ENCODE measurements at regions not wholly inside any gene's neighbourhood (a gene's known extent, or its start where the extent isn't known, plus 50 kb on each side); places are given as distances from the start of the nearest gene placed in this dataset.

DNA sequence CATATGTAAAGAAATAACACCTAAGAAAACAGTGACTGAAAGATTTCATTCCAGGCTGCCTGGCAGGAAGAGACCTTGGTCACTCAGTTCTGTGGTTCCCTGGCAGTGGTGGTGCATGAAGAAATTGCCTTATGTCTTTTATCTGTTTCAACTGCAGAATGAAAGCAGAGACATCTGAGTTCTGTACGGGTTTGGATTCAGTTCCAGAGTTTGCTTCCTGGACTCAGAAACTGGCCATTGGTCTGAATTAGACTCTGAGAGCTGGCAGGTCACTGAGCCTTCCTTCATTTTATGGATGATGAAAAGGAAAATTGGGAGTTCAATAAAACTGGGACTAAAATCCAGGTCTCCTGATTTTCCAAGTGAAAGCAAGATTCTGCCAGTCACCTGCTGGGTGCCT, 428.9 kb upstream of the AUTS2 start:
- intact Hi-C loops (cut with DNase I), result no loop called here
- ATAC-seq (no peak), DNase-seq (no peak)
- H3K36me3 ChIP-seq, result no peaks in the 10 kb centered on the region
- no peaks in the 10 kb centered on the region for H3K9me3 ChIP-seq
- H3K4me3 ChIP-seq, result no peak overlapping the region
- no peaks in the 10 kb centered on the region for H3K27me3 ChIP-seq
- H3K27ac ChIP-seq, result no peak overlapping the region
- peaks cover 0 to 5% (median 0%) of the 10 kb centered on the region in 4 donors for H3K4me1 ChIP-seq
- no peak for TF ChIP-seq POLR2A (IDR thresholded peaks at IDR 0.05)
- TF ChIP-seq, protein P1, sequence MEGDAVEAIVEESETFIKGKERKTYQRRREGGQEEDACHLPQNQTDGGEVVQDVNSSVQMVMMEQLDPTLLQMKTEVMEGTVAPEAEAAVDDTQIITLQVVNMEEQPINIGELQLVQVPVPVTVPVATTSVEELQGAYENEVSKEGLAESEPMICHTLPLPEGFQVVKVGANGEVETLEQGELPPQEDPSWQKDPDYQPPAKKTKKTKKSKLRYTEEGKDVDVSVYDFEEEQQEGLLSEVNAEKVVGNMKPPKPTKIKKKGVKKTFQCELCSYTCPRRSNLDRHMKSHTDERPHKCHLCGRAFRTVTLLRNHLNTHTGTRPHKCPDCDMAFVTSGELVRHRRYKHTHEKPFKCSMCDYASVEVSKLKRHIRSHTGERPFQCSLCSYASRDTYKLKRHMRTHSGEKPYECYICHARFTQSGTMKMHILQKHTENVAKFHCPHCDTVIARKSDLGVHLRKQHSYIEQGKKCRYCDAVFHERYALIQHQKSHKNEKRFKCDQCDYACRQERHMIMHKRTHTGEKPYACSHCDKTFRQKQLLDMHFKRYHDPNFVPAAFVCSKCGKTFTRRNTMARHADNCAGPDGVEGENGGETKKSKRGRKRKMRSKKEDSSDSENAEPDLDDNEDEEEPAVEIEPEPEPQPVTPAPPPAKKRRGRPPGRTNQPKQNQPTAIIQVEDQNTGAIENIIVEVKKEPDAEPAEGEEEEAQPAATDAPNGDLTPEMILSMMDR (IDR thresholded peaks at IDR 0.05), result no peak
- 22% methylated on average over 1 of the region's 1 CpG for WGBS (ENCODE audit: insufficient coverage, low coverage, low lambda C conversion rate, missing lambda C conversion rate)

GRCh38 chr7:69172357-69173077, 425.8 kb upstream of the AUTS2 start:
- intact Hi-C loops (cut with DNase I), result no loop called here
- H3K27ac ChIP-seq, result no peak overlapping the region
- peak; percentile 54 to 75 (median 67) for ATAC-seq
- no peaks in the 10 kb centered on the region for H3K9me3 ChIP-seq
- WGBS (ENCODE audit: insufficient coverage, low coverage, low lambda C conversion rate, missing lambda C conversion rate), result 64% methylated on average over 9 of the region's 10 CpGs
- no peaks in the 10 kb centered on the region for H3K36me3 ChIP-seq
- no peak overlapping the region for H3K4me3 ChIP-seq
- no peak for TF ChIP-seq POLR2A (IDR thresholded peaks at IDR 0.05)
- TF ChIP-seq, protein P1 (IDR thresholded peaks at IDR 0.05), result no peak
- DNase-seq, result no peak
- H3K4me1 ChIP-seq, result peaks cover 0 to 5% (median 0%) of the 10 kb centered on the region in 4 donors
- no peaks in the 10 kb centered on the region for H3K27me3 ChIP-seq

GRCh38 chr7:69173341-69173740, 424.9 kb upstream of the AUTS2 start:
- Histone ChIP-seq H3K4me1 (peaks cover 0 to 5% (median 0%) of the 10 kb centered on the region in 4 donors), H3K27me3 (no peaks in the 10 kb centered on the region), H3K36me3 (no peaks in the 10 kb centered on the region), H3K27ac (no peak overlapping the region), H3K9me3 (no peaks in the 10 kb centered on the region), H3K4me3 (no peak overlapping the region)
- intact Hi-C loops (cut with DNase I), result no loop called here
- no peak for DNase-seq
- TF ChIP-seq, protein P1 (IDR thresholded peaks at IDR 0.05), result no peak
- TF ChIP-seq POLR2A (IDR thresholded peaks at IDR 0.05), result no peak
- 70% methylated on average over 4 of the region's 4 CpGs for WGBS (ENCODE audit: insufficient coverage, low coverage, low lambda C conversion rate, missing lambda C conversion rate)
- ATAC-seq, result no peak

- H3K4me1 ChIP-seq, result peaks cover 0 to 5% (median 0%) of the 10 kb centered on the region in 4 donors
- intact Hi-C loops (cut with DNase I), result no loop called here
- no peak overlapping the region for H3K27ac ChIP-seq
- H3K9me3 ChIP-seq, result no peaks in the 10 kb centered on the region
- no peaks in the 10 kb centered on the region for H3K36me3 ChIP-seq
- TF ChIP-seq, protein P1 (IDR thresholded peaks at IDR 0.05), result no peak
- TF ChIP-seq POLR2A (IDR thresholded peaks at IDR 0.05), result no peak
- 67% methylated on average over 1 of the region's 1 CpG for WGBS (ENCODE audit: insufficient coverage, low coverage, low lambda C conversion rate, missing lambda C conversion rate)
- H3K4me3 ChIP-seq, result no peak overlapping the region
- ATAC-seq (no peak), DNase-seq (no peak)
- H3K27me3 ChIP-seq, result no peaks in the 10 kb centered on the region
These were observed 424.4 kb upstream of the AUTS2 start for GRCh38 chr7:69173846-69174245.
